Breast epithelium (tissue), 4 donors: ENCODE measurements at regions not wholly inside any gene's neighbourhood (a gene's known extent, or its start where the extent isn't known, plus 50 kb on each side); places are given as distances from the start of the nearest gene placed in this dataset.

Source experiments
- DNase-seq, 2 donors: peaks; one replicate each; pipeline ENCODE4 v3.0.0-alpha.2; 2019; ENCODE audit warnings: low spot score in 2 of 2
- H3K27ac ChIP-seq, 2 donors: fragments of 200-600 bp; sonication (generic) in 1 of 2; one replicate each; pipeline ENCODE4 v1.5.1; 2016 to 2019; ENCODE audit warnings: mild to moderate bottlenecking in 1 of 2
- H3K27me3 ChIP-seq, 2 donors: fragments of 200-600 bp; sonication (generic) in 1 of 2; one replicate each; pipeline versions ENCODE4 v1.5.1 to v1.6.0; 2017 to 2019; ENCODE audit warnings: control low read depth in 1 of 2, mild to moderate bottlenecking in 1 of 2
- H3K36me3 ChIP-seq: fragments of 200-600 bp; one replicate; pipeline ENCODE4 v1.5.1; 2019
- H3K4me1 ChIP-seq, 2 donors: fragments of 200-600 bp; sonication (generic); one replicate each; pipeline ENCODE4 v1.5.1; 2016 to 2019; ENCODE audit warnings: control low read depth in 1 of 2
- H3K4me3 ChIP-seq, 3 donors: fragments of 200-600 bp; sonication (generic); 1 replicate in 2 of 3; 2 replicates in 1 of 3; pipeline ENCODE4 v1.5.1; 2016 to 2019; ENCODE audit warnings: mild to moderate bottlenecking in 3 of 3, moderate library complexity in 2 of 3
- H3K9me3 ChIP-seq, 2 donors: fragments of 200-600 bp; sonication (generic) in 1 of 2; one replicate each; pipeline ENCODE4 v1.5.1; 2016 to 2019; ENCODE audit warnings: control low read depth in 1 of 2
- POLR2A ChIP-seq: fragments of 450-650 bp; IDR thresholded peaks from one replicate; pipeline ENCODE4 v1.6.1; 2016; ENCODE audit warnings: antibody characterized with exemption, mild to moderate bottlenecking, moderate library complexity
- POLR2AphosphoS5 ChIP-seq, 3 donors: sonication (generic); formaldehyde crosslinking; IDR thresholded peaks; one replicate each; pipeline ENCODE4 v1.6.1; 2017; ENCODE audit warnings: antibody characterized with exemption in 3 of 3
- intact Hi-C: fragments of 100-400 bp; cut with DNase I; formaldehyde crosslinking; loops from one replicate; pipeline ENCODE4 v1.15.1; 2023; ENCODE audit warnings: low total_unique reads
- TF ChIP-seq, protein P1 (sequence below), 3 donors: fragments of 450-650 bp; IDR thresholded peaks; one replicate each; pipeline ENCODE4 v1.5.1; 2016 to 2017; ENCODE audit warnings: antibody characterized with exemption in 3 of 3, mild to moderate bottlenecking in 3 of 3, moderate library complexity in 3 of 3

DNA sequence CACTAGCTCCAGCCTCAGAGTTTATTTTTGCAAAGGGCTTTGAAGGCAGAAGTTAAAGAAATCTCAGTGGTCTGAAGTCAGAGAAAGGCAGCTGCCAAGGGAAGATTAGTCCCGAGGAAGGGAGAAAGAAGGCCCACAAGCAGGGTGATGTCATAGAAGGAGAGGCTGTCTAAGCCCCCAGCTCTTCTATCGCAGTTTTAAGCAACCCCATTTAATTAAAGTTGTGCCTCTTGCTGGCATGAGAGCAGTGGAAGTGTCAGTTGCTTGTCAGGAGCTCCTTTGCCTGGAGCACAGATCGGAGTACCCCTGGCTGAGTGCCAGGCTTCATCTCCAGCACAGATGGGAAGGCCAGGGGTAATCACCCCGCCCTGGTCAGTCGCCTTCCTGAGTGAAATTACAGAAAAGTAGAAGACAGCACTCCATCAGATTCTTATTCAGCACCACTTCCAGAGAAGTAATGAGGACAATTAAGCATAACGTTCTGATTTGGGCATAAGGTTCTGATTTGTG, 530.7 kb downstream of the EPHB1 start:
- Histone ChIP-seq H3K4me1 (no peaks in the 10 kb centered on the region), H3K27me3 (no peaks in the 10 kb centered on the region), H3K36me3 (no peaks in the 10 kb centered on the region)

DNA sequence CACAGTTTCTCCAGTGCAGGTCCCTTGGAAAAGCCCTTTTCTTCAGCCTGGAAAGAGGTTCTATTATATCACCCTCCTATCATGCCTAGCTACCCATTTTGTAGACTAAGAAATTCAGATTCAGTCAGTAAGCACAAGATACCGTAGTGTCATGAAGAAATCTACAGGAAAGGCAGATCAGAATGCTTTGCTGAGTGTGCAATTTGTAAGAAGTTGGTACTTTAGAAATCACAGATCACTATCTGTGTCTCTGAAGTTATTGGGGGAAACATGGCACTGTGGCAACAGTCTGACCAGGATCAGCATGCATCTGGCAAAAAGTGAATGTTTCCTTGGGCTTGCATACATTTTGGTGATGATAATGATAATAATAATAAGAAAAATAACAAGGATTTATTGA, 531.8 kb downstream of the EPHB1 start:
- intact Hi-C loops: no loop called here
- no peak for DNase-seq
- no peak overlapping the region for H3K27ac ChIP-seq
- no peaks in the 10 kb centered on the region for H3K27me3 ChIP-seq
- no peak overlapping the region for H3K4me3 ChIP-seq
- TF ChIP-seq, protein P1, sequence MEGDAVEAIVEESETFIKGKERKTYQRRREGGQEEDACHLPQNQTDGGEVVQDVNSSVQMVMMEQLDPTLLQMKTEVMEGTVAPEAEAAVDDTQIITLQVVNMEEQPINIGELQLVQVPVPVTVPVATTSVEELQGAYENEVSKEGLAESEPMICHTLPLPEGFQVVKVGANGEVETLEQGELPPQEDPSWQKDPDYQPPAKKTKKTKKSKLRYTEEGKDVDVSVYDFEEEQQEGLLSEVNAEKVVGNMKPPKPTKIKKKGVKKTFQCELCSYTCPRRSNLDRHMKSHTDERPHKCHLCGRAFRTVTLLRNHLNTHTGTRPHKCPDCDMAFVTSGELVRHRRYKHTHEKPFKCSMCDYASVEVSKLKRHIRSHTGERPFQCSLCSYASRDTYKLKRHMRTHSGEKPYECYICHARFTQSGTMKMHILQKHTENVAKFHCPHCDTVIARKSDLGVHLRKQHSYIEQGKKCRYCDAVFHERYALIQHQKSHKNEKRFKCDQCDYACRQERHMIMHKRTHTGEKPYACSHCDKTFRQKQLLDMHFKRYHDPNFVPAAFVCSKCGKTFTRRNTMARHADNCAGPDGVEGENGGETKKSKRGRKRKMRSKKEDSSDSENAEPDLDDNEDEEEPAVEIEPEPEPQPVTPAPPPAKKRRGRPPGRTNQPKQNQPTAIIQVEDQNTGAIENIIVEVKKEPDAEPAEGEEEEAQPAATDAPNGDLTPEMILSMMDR (IDR thresholded peaks at IDR 0.05): no peak
- no peak for TF ChIP-seq POLR2AphosphoS5 (IDR thresholded peaks at IDR 0.05)
- no peak for TF ChIP-seq POLR2A
- no peaks in the 10 kb centered on the region for H3K9me3 ChIP-seq
- no peaks in the 10 kb centered on the region for H3K4me1 ChIP-seq
- H3K36me3 ChIP-seq: no peaks in the 10 kb centered on the region

More for the DNA sequence above, 530.7 kb downstream of the EPHB1 start:
- H3K9me3 ChIP-seq: no peaks in the 10 kb centered on the region
- H3K4me3 ChIP-seq: no peak overlapping the region
- intact Hi-C loops: no loop called here
- H3K27ac ChIP-seq: no peak overlapping the region
- no peak for DNase-seq
- TF ChIP-seq POLR2AphosphoS5 (IDR thresholded peaks at IDR 0.05): no peak
- TF ChIP-seq, protein P1 (IDR thresholded peaks at IDR 0.05): no peak
- no peak for TF ChIP-seq POLR2A

DNA sequence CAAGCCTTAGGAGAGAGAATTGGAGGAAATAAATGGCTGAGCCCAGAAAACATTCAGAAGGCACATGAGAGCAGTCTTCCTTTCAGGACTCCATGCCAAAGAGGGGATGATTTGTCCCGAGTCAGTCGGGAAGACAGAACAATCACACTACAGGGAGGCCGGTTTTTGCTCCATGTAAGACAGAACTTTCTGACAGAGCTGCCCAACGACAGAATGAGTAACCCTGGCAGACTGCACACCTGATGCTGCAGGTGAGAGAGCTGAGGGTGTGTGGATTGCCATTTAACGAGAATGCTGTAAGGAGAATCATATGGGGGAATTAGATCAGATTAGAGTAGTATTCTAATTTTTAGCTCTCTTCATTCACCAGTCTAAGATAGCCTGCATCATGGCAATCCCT, 533.0 kb downstream of the EPHB1 start:
- DNase-seq: no peak
- H3K4me1 ChIP-seq: no peaks in the 10 kb centered on the region
- no peak overlapping the region for H3K4me3 ChIP-seq
- TF ChIP-seq, protein P1 (IDR thresholded peaks at IDR 0.05): no peak
- TF ChIP-seq POLR2A: no peak
- TF ChIP-seq POLR2AphosphoS5 (IDR thresholded peaks at IDR 0.05): no peak
- H3K9me3 ChIP-seq: no peaks in the 10 kb centered on the region
- H3K36me3 ChIP-seq: no peaks in the 10 kb centered on the region
- intact Hi-C loops: no loop called here
- H3K27me3 ChIP-seq: no peaks in the 10 kb centered on the region
- H3K27ac ChIP-seq: no peak overlapping the region

DNA sequence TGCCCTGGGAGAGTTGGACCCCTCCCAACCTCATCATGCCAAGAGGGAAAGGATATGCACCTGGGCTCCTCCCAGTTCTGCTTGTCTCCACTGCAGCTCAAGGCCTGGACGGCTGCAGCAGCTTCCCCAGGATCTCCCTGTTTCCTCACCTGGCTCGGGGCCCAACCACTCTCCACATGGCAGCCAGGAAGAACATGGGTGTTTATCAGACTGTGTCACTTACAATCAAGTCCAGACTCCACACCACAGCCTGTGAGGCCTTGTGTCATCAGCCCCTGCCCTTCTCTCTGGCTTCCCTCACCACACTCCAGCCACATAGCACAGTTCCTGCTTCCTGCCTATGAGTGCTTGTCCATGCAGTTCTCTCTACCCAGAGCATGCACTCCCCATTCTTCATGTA, 534.4 kb downstream of the EPHB1 start:
- Histone ChIP-seq H3K27ac (no peak overlapping the region), H3K27me3 (no peaks in the 10 kb centered on the region), H3K36me3 (no peaks in the 10 kb centered on the region), H3K4me3 (no peak overlapping the region), H3K4me1 (no peaks in the 10 kb centered on the region), H3K9me3 (no peaks in the 10 kb centered on the region)
- TF ChIP-seq, protein P1 (IDR thresholded peaks at IDR 0.05): no peak
- TF ChIP-seq POLR2AphosphoS5 (IDR thresholded peaks at IDR 0.05) (no peak), POLR2A (no peak)
- DNase-seq: no peak
- intact Hi-C loops: no loop called here

DNA sequence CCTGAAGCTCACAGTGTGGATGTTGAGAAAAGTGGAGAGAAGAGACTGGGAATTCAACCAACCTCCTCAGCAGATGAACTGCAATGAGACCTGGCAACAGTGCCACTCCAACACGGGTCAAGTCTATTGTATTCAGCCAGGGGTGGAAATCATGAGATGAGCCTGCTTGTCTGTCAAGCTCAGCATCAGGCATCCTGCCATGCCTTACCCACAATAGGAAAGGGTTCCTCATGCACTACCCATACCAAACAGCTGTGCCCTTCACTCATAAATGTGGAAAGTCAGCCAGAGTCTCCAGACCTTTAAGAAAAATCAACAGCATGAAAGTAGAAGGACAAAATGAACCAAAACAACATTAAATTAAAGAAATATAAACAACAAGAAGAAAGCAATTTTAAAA, 542.1 kb downstream of the EPHB1 start:
- Histone ChIP-seq H3K36me3 (no peaks in the 10 kb centered on the region), H3K9me3 (peaks cover 0 to 7% of the 10 kb centered on the region in 2 donors), H3K4me3 (no peak overlapping the region), H3K4me1 (no peaks in the 10 kb centered on the region), H3K27me3 (no peaks in the 10 kb centered on the region), H3K27ac (no peak overlapping the region)
- intact Hi-C loops: no loop called here
- no peak for DNase-seq
- TF ChIP-seq, protein P1 (IDR thresholded peaks at IDR 0.05): no peak
- no peak for TF ChIP-seq POLR2AphosphoS5 (IDR thresholded peaks at IDR 0.05)
- no peak for TF ChIP-seq POLR2A
